ENCODE measurements at regions not wholly inside any gene's neighbourhood (a gene's known extent, or its start where the extent isn't known, plus 50 kb on each side); places are given as distances from the start of the nearest gene placed in this dataset.

DNA sequence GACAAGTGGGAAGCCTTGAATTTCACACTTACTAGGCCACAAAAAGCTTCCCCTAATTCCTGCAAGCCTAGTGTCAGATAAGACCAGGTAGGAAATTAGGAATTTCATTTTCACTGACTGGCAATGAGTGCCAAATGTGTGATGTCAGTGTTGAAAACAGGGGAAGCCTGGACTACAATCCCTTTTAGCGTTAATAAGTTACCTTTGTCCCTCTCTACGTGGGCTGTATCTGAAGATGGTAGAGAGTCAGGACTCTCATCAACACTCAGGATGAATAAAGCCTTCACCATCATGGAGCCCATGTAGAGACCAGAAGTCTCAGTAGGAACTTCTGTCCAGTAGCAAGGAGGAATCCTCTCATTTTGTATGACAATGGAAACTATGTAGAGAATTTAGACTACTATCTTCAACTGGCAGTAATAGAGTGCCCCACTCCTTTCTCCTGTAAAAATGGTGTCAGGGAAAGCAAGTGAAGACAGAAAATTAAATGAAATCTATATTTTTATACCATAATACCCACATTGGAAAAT is 324.1 kb upstream of the KLHL1 start:
- H2AFZ ChIP-seq (ENCODE audit: low read depth, low read length): no peak overlapping the region
- H3K4me3 Mint-ChIP-seq (ENCODE audit: unreplicated experiment): no peak overlapping the region
- H3K4me1 Mint-ChIP-seq (ENCODE audit: low read depth, unreplicated experiment): no peaks in the 10 kb centered on the region
- no peaks in the 10 kb centered on the region for H3K27me3 Mint-ChIP-seq (ENCODE audit: low read depth, unreplicated experiment)
- H3K27ac ChIP-seq (ENCODE audit: low read depth, low read length): no peak overlapping the region
- H3K9me3 ChIP-seq (ENCODE audit: insufficient read depth, low read depth, low read length): no peaks in the 10 kb centered on the region
- no peaks in the 10 kb centered on the region for H3K4me1 ChIP-seq (ENCODE audit: insufficient read depth, low read length)
- H3K4me3 ChIP-seq (ENCODE audit: insufficient read depth, low read depth, low read length): no peak overlapping the region
- H3K79me2 ChIP-seq (ENCODE audit: insufficient read depth, low read length): no peaks in the 10 kb centered on the region
- no peaks in the 10 kb centered on the region for H4K20me1 ChIP-seq (ENCODE audit: insufficient read depth, low read length)
- FAIRE-seq (no peak), DNase-seq (ENCODE audit: low read depth) (no peak)
- no peaks in the 10 kb centered on the region for H3K36me3 ChIP-seq (ENCODE audit: insufficient read depth, low read length)
- TF ChIP-seq EZH2 (IDR thresholded peaks at IDR 0.05; ENCODE audit: insufficient read depth, low read length): no peak
- TF ChIP-seq, protein P1, sequence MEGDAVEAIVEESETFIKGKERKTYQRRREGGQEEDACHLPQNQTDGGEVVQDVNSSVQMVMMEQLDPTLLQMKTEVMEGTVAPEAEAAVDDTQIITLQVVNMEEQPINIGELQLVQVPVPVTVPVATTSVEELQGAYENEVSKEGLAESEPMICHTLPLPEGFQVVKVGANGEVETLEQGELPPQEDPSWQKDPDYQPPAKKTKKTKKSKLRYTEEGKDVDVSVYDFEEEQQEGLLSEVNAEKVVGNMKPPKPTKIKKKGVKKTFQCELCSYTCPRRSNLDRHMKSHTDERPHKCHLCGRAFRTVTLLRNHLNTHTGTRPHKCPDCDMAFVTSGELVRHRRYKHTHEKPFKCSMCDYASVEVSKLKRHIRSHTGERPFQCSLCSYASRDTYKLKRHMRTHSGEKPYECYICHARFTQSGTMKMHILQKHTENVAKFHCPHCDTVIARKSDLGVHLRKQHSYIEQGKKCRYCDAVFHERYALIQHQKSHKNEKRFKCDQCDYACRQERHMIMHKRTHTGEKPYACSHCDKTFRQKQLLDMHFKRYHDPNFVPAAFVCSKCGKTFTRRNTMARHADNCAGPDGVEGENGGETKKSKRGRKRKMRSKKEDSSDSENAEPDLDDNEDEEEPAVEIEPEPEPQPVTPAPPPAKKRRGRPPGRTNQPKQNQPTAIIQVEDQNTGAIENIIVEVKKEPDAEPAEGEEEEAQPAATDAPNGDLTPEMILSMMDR (IDR thresholded peaks at IDR 0.05; ENCODE audit: insufficient read depth, low read depth, low read length): no peak
- H3K27ac Mint-ChIP-seq (ENCODE audit: unreplicated experiment): no peak overlapping the region
- H3K27me3 ChIP-seq (ENCODE audit: insufficient read depth, low read length): no peaks in the 10 kb centered on the region
- H3K9me3 Mint-ChIP-seq (ENCODE audit: unreplicated experiment): no peaks in the 10 kb centered on the region
- no peak overlapping the region for H3K9ac ChIP-seq (ENCODE audit: low read length)
- no peaks in the 10 kb centered on the region for H3K36me3 Mint-ChIP-seq (ENCODE audit: low read depth, unreplicated experiment)
- H3K4me2 ChIP-seq (ENCODE audit: low read length): no peak overlapping the region

DNA sequence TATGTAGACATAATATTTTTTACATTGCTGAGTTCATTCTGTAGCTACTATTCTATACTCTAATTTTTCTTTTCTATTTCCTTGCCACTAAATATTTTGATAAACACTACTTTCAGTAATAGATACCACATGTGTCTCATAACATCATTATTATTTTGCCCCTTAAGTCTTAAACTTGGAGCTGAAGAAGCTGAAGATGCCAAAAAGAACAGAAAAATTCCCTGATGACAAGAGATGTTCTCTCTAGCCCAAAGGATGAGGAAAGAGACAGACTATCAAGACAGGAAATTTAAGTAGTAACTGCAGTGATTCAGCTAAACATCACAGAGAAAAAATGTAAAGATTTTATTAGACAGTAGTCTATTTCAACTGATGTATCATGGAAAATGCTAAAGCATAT is 322.0 kb upstream of the KLHL1 start:
- Mint-ChIP-seq H3K4me1 (ENCODE audit: low read depth, unreplicated experiment) (no peaks in the 10 kb centered on the region), H3K9me3 (ENCODE audit: unreplicated experiment) (no peaks in the 10 kb centered on the region), H3K27me3 (ENCODE audit: low read depth, unreplicated experiment) (no peaks in the 10 kb centered on the region), H3K36me3 (ENCODE audit: low read depth, unreplicated experiment) (no peaks in the 10 kb centered on the region), H3K4me3 (ENCODE audit: unreplicated experiment) (no peak overlapping the region), H3K27ac (ENCODE audit: unreplicated experiment) (no peak overlapping the region)
- H4K20me1 ChIP-seq (ENCODE audit: insufficient read depth, low read length): no peaks in the 10 kb centered on the region
- DNase-seq (ENCODE audit: low read depth) (no peak), FAIRE-seq (no peak)
- no peaks in the 10 kb centered on the region for H3K27me3 ChIP-seq (ENCODE audit: insufficient read depth, low read length)
- H2AFZ ChIP-seq (ENCODE audit: low read depth, low read length): no peak overlapping the region
- no peak overlapping the region for H3K9ac ChIP-seq (ENCODE audit: low read length)
- TF ChIP-seq, protein P1 (IDR thresholded peaks at IDR 0.05; ENCODE audit: insufficient read depth, low read depth, low read length): no peak
- TF ChIP-seq EZH2 (IDR thresholded peaks at IDR 0.05; ENCODE audit: insufficient read depth, low read length): no peak
- no peaks in the 10 kb centered on the region for H3K9me3 ChIP-seq (ENCODE audit: insufficient read depth, low read depth, low read length)
- no peaks in the 10 kb centered on the region for H3K79me2 ChIP-seq (ENCODE audit: insufficient read depth, low read length)
- H3K4me2 ChIP-seq (ENCODE audit: low read length): no peak overlapping the region
- no peak overlapping the region for H3K27ac ChIP-seq (ENCODE audit: low read depth, low read length)
- no peak overlapping the region for H3K4me3 ChIP-seq (ENCODE audit: insufficient read depth, low read depth, low read length)
- H3K4me1 ChIP-seq (ENCODE audit: insufficient read depth, low read length): no peaks in the 10 kb centered on the region
- no peaks in the 10 kb centered on the region for H3K36me3 ChIP-seq (ENCODE audit: insufficient read depth, low read length)

DNA sequence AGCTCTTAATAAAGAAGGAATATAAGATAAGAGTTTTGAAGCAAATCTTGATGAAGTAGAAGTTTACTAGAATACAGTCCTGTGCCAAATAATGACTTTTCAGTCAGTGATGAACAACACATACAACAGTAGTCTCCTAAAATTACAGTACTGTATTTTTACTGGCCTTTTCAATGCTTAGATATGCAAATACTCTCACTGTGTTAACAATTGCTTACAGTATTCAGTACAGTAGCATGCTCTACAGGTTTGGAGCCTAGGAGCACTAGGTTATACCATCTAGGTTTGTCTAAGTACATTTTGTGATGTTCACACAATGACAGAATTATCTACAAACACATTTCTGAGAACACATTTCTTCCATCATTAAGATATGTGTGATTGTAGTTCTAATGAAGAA is 316.7 kb upstream of the KLHL1 start:
- Histone ChIP-seq H3K9me3 (ENCODE audit: insufficient read depth, low read depth, low read length) (no peaks in the 10 kb centered on the region), H2AFZ (ENCODE audit: low read depth, low read length) (no peak overlapping the region), H3K36me3 (ENCODE audit: insufficient read depth, low read length) (no peaks in the 10 kb centered on the region), H3K4me2 (ENCODE audit: low read length) (no peak overlapping the region), H3K27me3 (ENCODE audit: insufficient read depth, low read length) (no peaks in the 10 kb centered on the region), H3K27ac (ENCODE audit: low read depth, low read length) (no peak overlapping the region), H3K4me3 (ENCODE audit: insufficient read depth, low read depth, low read length) (no peak overlapping the region), H3K4me1 (ENCODE audit: insufficient read depth, low read length) (no peaks in the 10 kb centered on the region), H3K9ac (ENCODE audit: low read length) (no peak overlapping the region), H3K79me2 (ENCODE audit: insufficient read depth, low read length) (no peaks in the 10 kb centered on the region), H4K20me1 (ENCODE audit: insufficient read depth, low read length) (no peaks in the 10 kb centered on the region)
- no peaks in the 10 kb centered on the region for H3K27me3 Mint-ChIP-seq (ENCODE audit: low read depth, unreplicated experiment)
- H3K4me1 Mint-ChIP-seq (ENCODE audit: low read depth, unreplicated experiment): no peaks in the 10 kb centered on the region
- FAIRE-seq (no peak), DNase-seq (ENCODE audit: low read depth) (no peak)
- H3K36me3 Mint-ChIP-seq (ENCODE audit: low read depth, unreplicated experiment): no peaks in the 10 kb centered on the region
- no peaks in the 10 kb centered on the region for H3K9me3 Mint-ChIP-seq (ENCODE audit: unreplicated experiment)
- no peak overlapping the region for H3K27ac Mint-ChIP-seq (ENCODE audit: unreplicated experiment)
- TF ChIP-seq EZH2 (IDR thresholded peaks at IDR 0.05; ENCODE audit: insufficient read depth, low read length): no peak
- TF ChIP-seq, protein P1 (IDR thresholded peaks at IDR 0.05; ENCODE audit: insufficient read depth, low read depth, low read length): no peak
- H3K4me3 Mint-ChIP-seq (ENCODE audit: unreplicated experiment): no peak overlapping the region

All from astrocyte (in vitro differentiated cells and primary cell).